ENCODE measurements at regions not wholly inside any gene's neighbourhood (a gene's known extent, or its start where the extent isn't known, plus 50 kb on each side); places are given as distances from the start of the nearest gene placed in this dataset.

DNA sequence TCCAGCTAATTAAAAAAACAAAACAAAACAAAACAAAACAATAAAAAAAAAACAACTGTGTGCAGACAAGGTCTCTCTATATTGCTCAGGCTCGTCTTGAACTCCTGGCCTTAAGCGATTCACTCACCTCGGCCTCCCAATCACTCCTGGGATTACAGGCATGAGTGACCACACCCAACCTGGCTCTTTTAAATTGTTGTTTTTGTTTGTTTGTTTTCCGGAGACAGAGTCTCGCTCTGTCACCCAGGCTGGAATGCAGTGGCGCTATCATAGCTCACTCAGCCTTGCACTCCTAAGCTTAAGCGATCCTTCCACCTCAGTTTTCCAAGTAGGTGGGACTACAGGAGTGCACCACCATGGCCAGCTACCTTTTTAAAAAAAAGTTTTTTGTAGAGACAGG lies 201.6 kb downstream of the EN1 start:
- no peak overlapping the region for H3K4me3 ChIP-seq (replicated peaks; ENCODE audit: low read depth, low read length)
- DNase-seq (ENCODE audit: low read depth) = no peak
- TF ChIP-seq, protein P1, sequence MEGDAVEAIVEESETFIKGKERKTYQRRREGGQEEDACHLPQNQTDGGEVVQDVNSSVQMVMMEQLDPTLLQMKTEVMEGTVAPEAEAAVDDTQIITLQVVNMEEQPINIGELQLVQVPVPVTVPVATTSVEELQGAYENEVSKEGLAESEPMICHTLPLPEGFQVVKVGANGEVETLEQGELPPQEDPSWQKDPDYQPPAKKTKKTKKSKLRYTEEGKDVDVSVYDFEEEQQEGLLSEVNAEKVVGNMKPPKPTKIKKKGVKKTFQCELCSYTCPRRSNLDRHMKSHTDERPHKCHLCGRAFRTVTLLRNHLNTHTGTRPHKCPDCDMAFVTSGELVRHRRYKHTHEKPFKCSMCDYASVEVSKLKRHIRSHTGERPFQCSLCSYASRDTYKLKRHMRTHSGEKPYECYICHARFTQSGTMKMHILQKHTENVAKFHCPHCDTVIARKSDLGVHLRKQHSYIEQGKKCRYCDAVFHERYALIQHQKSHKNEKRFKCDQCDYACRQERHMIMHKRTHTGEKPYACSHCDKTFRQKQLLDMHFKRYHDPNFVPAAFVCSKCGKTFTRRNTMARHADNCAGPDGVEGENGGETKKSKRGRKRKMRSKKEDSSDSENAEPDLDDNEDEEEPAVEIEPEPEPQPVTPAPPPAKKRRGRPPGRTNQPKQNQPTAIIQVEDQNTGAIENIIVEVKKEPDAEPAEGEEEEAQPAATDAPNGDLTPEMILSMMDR (IDR thresholded peaks at IDR 0.05; ENCODE audit: low read length, missing control alignments) = no peak

DNA sequence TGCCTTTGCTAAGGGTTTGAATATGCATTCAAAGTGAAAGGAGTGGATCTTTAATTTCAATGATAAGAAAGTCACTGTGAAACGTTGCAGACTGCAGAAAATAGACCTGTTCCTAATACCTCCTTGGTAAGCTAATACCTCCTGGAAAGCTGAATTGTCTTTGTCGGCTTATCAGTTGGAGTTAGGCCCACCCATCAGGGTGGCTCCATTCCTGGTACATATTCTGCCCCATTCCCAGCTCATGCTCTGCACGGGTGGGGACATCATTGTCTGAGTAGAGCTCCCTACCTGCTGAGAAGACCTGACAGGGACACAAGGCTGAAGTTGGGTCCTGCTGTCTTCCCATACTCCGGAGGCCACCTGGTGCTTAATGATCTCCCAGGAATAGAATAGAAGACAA lies 203.3 kb downstream of the EN1 start:
- DNase-seq (ENCODE audit: low read depth) = no peak
- TF ChIP-seq, protein P1 (IDR thresholded peaks at IDR 0.05; ENCODE audit: low read length, missing control alignments) = no peak
- no peak overlapping the region for H3K4me3 ChIP-seq (replicated peaks; ENCODE audit: low read depth, low read length)

DNA sequence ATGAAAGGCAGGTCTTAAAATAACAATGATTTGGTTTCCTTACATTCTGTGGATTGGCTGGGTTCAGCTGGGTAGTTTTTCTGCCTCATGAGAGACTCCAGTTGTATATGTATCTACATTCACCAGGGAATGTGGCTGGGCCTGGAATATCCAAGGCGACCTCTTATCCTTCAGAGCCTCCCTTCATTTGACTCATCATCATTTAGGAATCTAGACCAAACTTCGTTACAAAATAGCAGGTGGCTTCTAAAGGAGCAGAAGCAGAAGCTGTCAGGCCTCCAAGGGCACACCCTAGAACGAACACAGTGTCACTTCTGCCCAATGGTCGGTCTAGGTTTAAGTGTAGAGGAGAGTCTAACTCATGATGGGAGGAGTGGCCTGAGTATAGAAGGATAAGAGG lies 204.2 kb downstream of the EN1 start:
- no peak overlapping the region for H3K4me3 ChIP-seq (replicated peaks; ENCODE audit: low read depth, low read length)
- DNase-seq (ENCODE audit: low read depth) = no peak
- TF ChIP-seq, protein P1 (IDR thresholded peaks at IDR 0.05; ENCODE audit: low read length, missing control alignments) = no peak

DNA sequence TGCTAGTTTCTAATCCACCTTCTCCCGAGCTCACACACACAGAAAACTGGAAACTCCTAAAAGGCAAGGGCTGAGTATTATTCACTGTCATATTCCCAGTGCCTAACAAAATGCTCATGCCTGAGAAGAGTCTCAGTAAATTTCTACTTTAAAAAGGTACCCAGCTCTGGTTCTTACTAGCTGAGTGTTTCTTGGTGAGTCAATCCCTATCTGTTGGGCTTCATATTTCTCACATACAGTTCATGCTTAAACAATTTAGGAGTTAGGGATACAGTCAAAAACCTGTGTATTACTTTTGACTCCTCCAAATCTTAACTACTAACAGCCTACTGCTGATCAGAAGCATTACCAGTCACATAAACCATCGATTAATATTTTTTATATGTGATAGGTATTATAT lies 204.9 kb downstream of the EN1 start:
- no peak for DNase-seq (ENCODE audit: low read depth)
- TF ChIP-seq, protein P1 (IDR thresholded peaks at IDR 0.05; ENCODE audit: low read length, missing control alignments) = no peak
- H3K4me3 ChIP-seq (replicated peaks; ENCODE audit: low read depth, low read length) = no peak overlapping the region

DNA sequence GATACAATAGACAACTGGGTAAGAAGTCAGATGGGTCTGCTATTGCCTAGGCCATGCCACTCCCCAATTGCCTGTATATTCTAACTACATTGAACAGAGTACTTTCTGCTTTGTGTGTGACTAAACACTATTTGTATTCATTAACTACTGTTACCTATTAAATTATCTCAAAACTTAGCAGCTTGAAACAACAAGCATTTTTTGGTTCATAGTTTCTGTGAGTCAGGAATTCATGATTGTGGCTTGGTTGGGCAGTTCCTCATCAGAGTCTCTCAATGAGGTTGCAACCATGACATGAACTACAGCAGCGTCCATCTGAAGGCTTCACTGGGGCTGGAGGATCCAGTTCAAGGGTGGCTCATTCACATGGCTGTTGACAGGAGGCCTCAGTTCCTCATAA lies 205.7 kb downstream of the EN1 start:
- TF ChIP-seq, protein P1 (IDR thresholded peaks at IDR 0.05; ENCODE audit: low read length, missing control alignments) = no peak
- no peak overlapping the region for H3K4me3 ChIP-seq (replicated peaks; ENCODE audit: low read depth, low read length)
- DNase-seq (ENCODE audit: low read depth) = no peak

DNA sequence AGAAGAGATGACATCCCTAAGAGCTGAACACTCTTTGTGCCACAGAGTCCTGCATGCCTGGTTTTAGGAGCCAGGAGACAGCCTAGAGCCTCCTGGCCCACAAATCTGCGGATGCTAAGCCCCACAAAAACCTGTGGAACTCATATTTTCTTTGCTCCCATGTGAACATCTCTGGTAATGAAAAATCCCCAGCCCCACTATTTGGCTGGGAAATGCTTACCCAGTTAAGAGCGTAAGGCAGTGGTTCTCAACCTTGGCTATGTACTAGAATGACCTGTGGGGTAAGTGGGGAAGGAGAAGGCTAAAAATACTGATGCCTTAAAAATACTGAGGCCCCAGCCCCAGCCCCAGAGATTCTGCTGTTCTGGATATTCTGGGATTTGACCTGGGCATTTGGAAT lies 208.1 kb downstream of the EN1 start:
- DNase-seq (ENCODE audit: low read depth) = no peak
- TF ChIP-seq, protein P1 (IDR thresholded peaks at IDR 0.05; ENCODE audit: low read length, missing control alignments) = no peak
- no peak overlapping the region for H3K4me3 ChIP-seq (replicated peaks; ENCODE audit: low read depth, low read length)

DNA sequence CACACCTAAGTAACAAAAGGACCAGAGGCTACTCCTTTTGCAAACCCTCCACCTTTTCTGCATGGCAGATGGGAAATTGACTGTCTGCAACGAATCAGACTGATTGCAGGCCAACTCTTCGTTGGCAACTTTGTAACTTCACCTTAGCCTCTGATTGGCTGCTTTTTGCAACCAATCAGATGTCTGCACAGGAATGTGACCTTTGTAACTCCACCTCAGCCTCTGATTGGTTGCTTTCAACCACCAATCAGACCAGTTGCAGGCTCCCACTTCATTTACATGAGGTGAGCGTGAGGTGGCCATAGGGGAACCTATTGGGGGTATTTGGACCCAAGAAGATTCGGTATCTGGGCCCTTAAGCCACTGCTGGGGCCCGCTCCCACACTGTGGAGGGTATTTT lies 209.0 kb downstream of the EN1 start:
- TF ChIP-seq, protein P1 (IDR thresholded peaks at IDR 0.05; ENCODE audit: low read length, missing control alignments) = no peak
- DNase-seq (ENCODE audit: low read depth) = no peak
- no peak overlapping the region for H3K4me3 ChIP-seq (replicated peaks; ENCODE audit: low read depth, low read length)

Data from fibroblast of pulmonary artery (primary cell).